ENCODE measurements at regions not wholly inside any gene's neighbourhood (a gene's known extent, or its start where the extent isn't known, plus 50 kb on each side); places are given as distances from the start of the nearest gene placed in this dataset.

GRCh38 chr4:137300776-137301175, 231.5 kb downstream of the PCDH18 start (continued):
- no peak for TF ChIP-seq ATF2 (IDR thresholded peaks at IDR 0.05; ENCODE audit: low read length)

GRCh38 chr4:137299281-137299680, 233.0 kb downstream of the PCDH18 start:
- no peaks in the 10 kb centered on the region for H3K9me3 ChIP-seq (replicated peaks; ENCODE audit: control insufficient read depth, insufficient read depth, low read length)
- ChIA-PET SMC1A (ENCODE audit: uncharacterized antibody, unreplicated experiment) (interaction anchor here (2.1 kb wide), 2 partner anchors 10 to 20 kb away, joined by 4 to 5 read pairs; no protein-coding TSS in a partner anchor), CTCF (no interaction called here), RAD21 (ENCODE audit: unreplicated experiment) (no interaction called here), POLR2A (no interaction called here)
- H3K36me3 ChIP-seq (ENCODE audit: control insufficient read depth in 2 of 2, insufficient read depth in 2 of 2, low read length in 1 of 2): no peaks in the 10 kb centered on the region
- no peak overlapping the region for H3K4me3 ChIP-seq
- in situ Hi-C loops (cut with MboI): no loop called here
- no peaks in the 10 kb centered on the region for H4K20me1 ChIP-seq (ENCODE audit: control insufficient read depth, insufficient read depth)
- no TSS peak for BruUV-seq (replicated peaks)
- intact Hi-C loops (cut with micrococcal nuclease; ENCODE audit: unreplicated experiment): no loop called here
- H3K4me2 ChIP-seq (ENCODE audit: control insufficient read depth, insufficient read depth): no peak overlapping the region
- FAIRE-seq (no peak), DNase-seq (ENCODE audit: low read depth, low spot score) (no peak), ATAC-seq (no peak)
- no peaks in the 10 kb centered on the region for H3K27me3 ChIP-seq (replicated peaks in 1 of 2; ENCODE audit: control insufficient read depth in 2 of 2, insufficient read depth in 2 of 2, low read length in 1 of 2)
- no peak overlapping the region for H3K27ac ChIP-seq (ENCODE audit: control insufficient read depth, insufficient read depth)
- no peaks in the 10 kb centered on the region for H3K4me1 ChIP-seq (ENCODE audit: control insufficient read depth, insufficient read depth, low read length)
- H3K9ac ChIP-seq (ENCODE audit: control insufficient read depth, insufficient read depth, low read length): no peak overlapping the region
- H3K79me2 ChIP-seq (ENCODE audit: control insufficient read depth, insufficient read depth, low read length): no peaks in the 10 kb centered on the region
- 21% methylated on average over 1 of the region's 1 CpG for whole genome bisulfite sequencing (ENCODE audit: insufficient coverage, insufficient replicate concordance, low lambda C conversion rate, missing lambda C conversion rate)
- H2AFZ ChIP-seq (ENCODE audit: control insufficient read depth, low read depth, low read length): no peak overlapping the region
- TF ChIP-seq E2F4 (IDR thresholded peaks at IDR 0.05; ENCODE audit: low read depth, low read length) (no peak), CUX1 (IDR thresholded peaks at IDR 0.05; ENCODE audit: insufficient replicate concordance, low read depth, low read length) (no peak), SUPT20H (IDR thresholded peaks at IDR 0.05; ENCODE audit: borderline replicate concordance, control insufficient read depth, low read depth, low read length) (no peak), CHD1 (IDR thresholded peaks at IDR 0.05; ENCODE audit: low read depth, low read length) (no peak), ASH2L (IDR thresholded peaks at IDR 0.05; ENCODE audit: borderline replicate concordance, low read depth) (no peak), YBX1 (IDR thresholded peaks at IDR 0.05) (no peak), IRF5 (IDR thresholded peaks at IDR 0.05; ENCODE audit: borderline replicate concordance) (no peak), SMC3 (IDR thresholded peaks at IDR 0.05; ENCODE audit: borderline replicate concordance, low read length) (no peak), CEBPZ (IDR thresholded peaks at IDR 0.05; ENCODE audit: low read depth, low read length) (no peak)
